ENCODE measurements at regions not wholly inside any gene's neighbourhood (a gene's known extent, or its start where the extent isn't known, plus 50 kb on each side); places are given as distances from the start of the nearest gene placed in this dataset.

GRCh38 chr11:16596231-16596630 lies 142.2 kb upstream of the C11orf58 start (continued):
- no peak for TF ChIP-seq FLYWCH1 (CRISPR knock-in tag; IDR thresholded peaks at IDR 0.05)
- no peak for TF ChIP-seq EHMT2 (IDR thresholded peaks at IDR 0.05; ENCODE audit: borderline replicate concordance, low read depth, low read length)
- TF ChIP-seq ETV5 (CRISPR knock-in tag; IDR thresholded peaks at IDR 0.05; ENCODE audit: borderline replicate concordance) = no peak
- no peak for TF ChIP-seq MYPOP (CRISPR knock-in tag; IDR thresholded peaks at IDR 0.05)
- no peak for TF ChIP-seq HDAC1 (CRISPR knock-in tag; IDR thresholded peaks at IDR 0.05)
- TF ChIP-seq ZNF160 (CRISPR knock-in tag; IDR thresholded peaks at IDR 0.05) = no peak
- no peak for TF ChIP-seq CBFB (CRISPR knock-in tag; IDR thresholded peaks at IDR 0.05)
- TF ChIP-seq KDM5B (CRISPR knock-in tag; IDR thresholded peaks at IDR 0.05; ENCODE audit: borderline replicate concordance) = no peak
- TF ChIP-seq RFX1 (IDR thresholded peaks at IDR 0.05) = no peak

DNA sequence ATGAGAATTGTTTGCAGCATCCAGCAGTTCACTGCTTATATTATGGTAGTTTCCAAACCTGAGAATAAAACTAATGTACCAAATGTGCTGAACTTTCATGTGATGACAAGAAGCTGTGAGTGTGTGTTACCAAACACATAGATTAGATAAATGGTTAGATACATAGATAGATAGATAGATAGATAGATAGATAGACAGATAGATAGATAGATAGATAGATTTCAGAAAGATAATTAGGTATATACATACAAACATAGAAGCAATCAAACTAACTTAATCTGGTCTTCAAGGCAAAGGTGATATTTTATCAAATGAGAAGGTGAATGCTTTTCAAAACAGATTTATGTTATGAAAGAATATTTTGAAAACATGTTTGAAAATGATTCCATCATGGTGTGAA lies 147.3 kb upstream of the C11orf58 start:
- CTCF ChIA-PET (ENCODE audit: low intra/inter-chr PET ratio, low total read pairs) = no interaction called here
- H3K4me1 ChIP-seq (ENCODE audit: insufficient read depth, low read length) = no peaks in the 10 kb centered on the region
- H3K4me2 ChIP-seq (ENCODE audit: low read depth, low read length) = no peak overlapping the region
- in situ Hi-C loops (cut with HindIII; ENCODE audit: extremely low pct_ligation_motif_present, low pct_unique_long_range_greater_than_20kb) (no loop called here), intact Hi-C loops (cut with micrococcal nuclease; ENCODE audit: unreplicated experiment) (no loop called here)
- no peaks in the 10 kb centered on the region for H3K36me3 ChIP-seq (replicated peaks in 1 of 2; ENCODE audit: control insufficient read depth in 1 of 2, insufficient read depth in 2 of 2, low read length in 2 of 2)
- no peaks in the 10 kb centered on the region for H3K79me2 ChIP-seq (ENCODE audit: insufficient read depth, low read length)
- ATAC-seq (no peak), FAIRE-seq (no peak), DNase-seq (ENCODE audit: low spot score) (no peak)
- no peak overlapping the region for H3K4me3 ChIP-seq (replicated peaks in 1 of 3; ENCODE audit: insufficient read depth in 1 of 3, low read depth in 2 of 3, low read length in 3 of 3)
- no peak overlapping the region for H3K9ac ChIP-seq (ENCODE audit: insufficient read depth, low read depth, low read length)
- H2AFZ ChIP-seq (ENCODE audit: low read length) = no peak overlapping the region
- H3K27ac ChIP-seq (ENCODE audit: extremely low read length, insufficient read depth, low read length) = no peak overlapping the region
- H3K9me3 ChIP-seq (ENCODE audit: low read length) = no peaks in the 10 kb centered on the region
- no peaks in the 10 kb centered on the region for H4K20me1 ChIP-seq (ENCODE audit: insufficient read depth, low read length)
- POLR2A ChIA-PET = no interaction called here
- no peaks in the 10 kb centered on the region for H3K27me3 ChIP-seq (ENCODE audit: control insufficient read depth in 1 of 2, insufficient read depth in 2 of 2, low read length in 2 of 2)
- no TSS peak for BruUV-seq (replicated peaks)
- TF ChIP-seq ZNF33A (CRISPR knock-in tag; IDR thresholded peaks at IDR 0.05; ENCODE audit: borderline replicate concordance) (no peak), SP1 (IDR thresholded peaks at IDR 0.05) (no peak), SP1 (CRISPR knock-in tag; IDR thresholded peaks at IDR 0.05) (no peak), MIER2 (CRISPR knock-in tag; IDR thresholded peaks at IDR 0.05) (no peak), ZNF557 (CRISPR knock-in tag; IDR thresholded peaks at IDR 0.05) (no peak), ZNF549 (CRISPR knock-in tag; IDR thresholded peaks at IDR 0.05) (no peak), ELF4 (CRISPR knock-in tag; IDR thresholded peaks at IDR 0.05; ENCODE audit: borderline replicate concordance) (no peak), YY1 (IDR thresholded peaks at IDR 0.05; ENCODE audit: insufficient read depth, insufficient replicate concordance, low read depth, low read length) (no peak), RCOR2 (CRISPR knock-in tag; IDR thresholded peaks at IDR 0.05) (no peak), MYNN (CRISPR knock-in tag; IDR thresholded peaks at IDR 0.05; ENCODE audit: low read depth) (no peak), CSRNP1 (CRISPR knock-in tag; IDR thresholded peaks at IDR 0.05) (no peak), REL (CRISPR knock-in tag; conservative IDR thresholded peaks at IDR 0.05) (no peak), ZC3H13 (CRISPR knock-in tag; IDR thresholded peaks at IDR 0.05) (no peak), PHF5A (CRISPR knock-in tag; IDR thresholded peaks at IDR 0.05; ENCODE audit: low read depth, unreplicated experiment) (no peak), MEF2D (CRISPR knock-in tag; IDR thresholded peaks at IDR 0.05) (no peak)
- TF ChIP-seq, protein P1, sequence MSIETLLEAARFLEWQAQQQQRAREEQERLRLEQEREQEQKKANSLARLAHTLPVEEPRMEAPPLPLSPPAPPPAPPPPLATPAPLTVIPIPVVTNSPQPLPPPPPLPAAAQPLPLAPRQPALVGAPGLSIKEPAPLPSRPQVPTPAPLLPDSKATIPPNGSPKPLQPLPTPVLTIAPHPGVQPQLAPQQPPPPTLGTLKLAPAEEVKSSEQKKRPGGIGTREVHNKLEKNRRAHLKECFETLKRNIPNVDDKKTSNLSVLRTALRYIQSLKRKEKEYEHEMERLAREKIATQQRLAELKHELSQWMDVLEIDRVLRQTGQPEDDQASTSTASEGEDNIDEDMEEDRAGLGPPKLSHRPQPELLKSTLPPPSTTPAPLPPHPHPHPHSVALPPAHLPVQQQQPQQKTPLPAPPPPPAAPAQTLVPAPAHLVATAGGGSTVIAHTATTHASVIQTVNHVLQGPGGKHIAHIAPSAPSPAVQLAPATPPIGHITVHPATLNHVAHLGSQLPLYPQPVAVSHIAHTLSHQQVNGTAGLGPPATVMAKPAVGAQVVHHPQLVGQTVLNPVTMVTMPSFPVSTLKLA (IDR thresholded peaks at IDR 0.05) = no peak
